Fibroblast of skin of back (primary cell): ENCODE measurements at regions not wholly inside any gene's neighbourhood (a gene's known extent, or its start where the extent isn't known, plus 50 kb on each side); places are given as distances from the start of the nearest gene placed in this dataset.
"Not testable (repeated sequence)": the region's sequence is repeated elsewhere in the genome, so short reads cannot be mapped to it uniquely, and the experiment has no call there.

Experiments used
- DNase-seq: peaks from one replicate; pipeline ENCODE4 v3.0.0-alpha.2; 2013

- DNase-seq, result peak; percentile 84
These were observed 389.2 kb downstream of the SRGAP2C start for GRCh38 chr1:121573881-121574504.

DNA sequence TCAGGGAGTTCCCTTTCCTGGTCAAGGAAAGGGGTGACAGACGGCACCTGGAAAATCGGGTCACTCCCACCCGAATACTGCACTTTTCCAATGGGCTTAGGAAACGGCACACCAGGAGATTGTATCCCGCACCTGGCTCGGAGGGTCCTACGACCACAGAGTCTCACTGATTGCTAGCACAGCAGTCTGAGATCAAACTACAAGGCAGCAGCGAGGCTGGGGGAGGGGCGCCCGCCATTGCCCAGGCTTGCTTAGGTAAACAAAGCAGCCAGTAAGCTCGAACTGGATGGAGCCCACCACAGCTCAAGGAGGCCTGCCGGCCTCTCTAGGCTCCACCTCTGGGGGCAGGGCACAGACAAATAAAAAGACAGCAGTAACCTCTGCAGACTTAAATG, 389.7 kb downstream of the SRGAP2C start:
- not testable (repeated sequence) for DNase-seq

DNA sequence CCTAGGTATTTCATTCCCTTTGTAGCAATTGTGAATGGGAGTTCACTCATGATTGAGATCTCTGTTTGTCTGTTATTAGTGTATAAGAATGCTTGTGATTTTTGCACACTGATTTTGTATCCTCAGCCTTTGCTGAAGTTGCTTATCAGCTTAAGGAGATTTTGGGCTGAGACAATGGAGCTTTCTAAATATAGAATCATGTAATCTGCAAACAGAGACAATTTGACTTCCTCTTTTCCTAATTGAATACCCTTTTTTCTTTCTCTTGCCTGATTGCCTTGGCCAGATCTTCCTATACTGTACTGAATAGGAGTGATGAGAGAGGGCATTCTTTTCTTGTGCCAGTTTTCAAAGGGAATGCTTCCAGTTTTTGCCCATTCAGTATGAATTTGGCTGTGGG, 398.1 kb downstream of the SRGAP2C start:
- not testable (repeated sequence) for DNase-seq

- peak; percentile 52 for DNase-seq
These were observed 401.8 kb downstream of the SRGAP2C start for GRCh38 chr1:121586369-121587229.

GRCh38 chr1:121587230-121587569, 402.4 kb downstream of the SRGAP2C start:
- DNase-seq, result no peak

DNA sequence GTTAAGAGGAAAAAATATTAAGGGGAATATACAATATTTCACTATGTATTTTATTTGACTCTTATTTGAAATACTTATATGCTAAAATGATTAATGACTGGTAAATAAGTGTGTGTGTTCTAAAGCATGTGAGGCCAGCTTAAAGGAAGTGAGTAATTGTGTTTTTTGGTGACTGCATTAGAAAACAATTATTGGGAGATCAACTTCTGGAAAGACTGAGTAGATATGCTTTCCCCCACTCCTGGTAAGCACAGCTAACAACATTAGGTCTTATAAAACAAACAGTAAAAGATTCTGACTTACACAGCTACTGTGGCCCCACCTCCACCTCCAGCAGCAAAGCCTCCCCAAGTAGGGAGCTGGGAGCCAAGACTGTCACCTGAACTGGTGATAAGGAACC, 403.0 kb downstream of the SRGAP2C start:
- peak; percentile 42 for DNase-seq

- no peak for DNase-seq
These were observed 409.3 kb downstream of the SRGAP2C start for GRCh38 chr1:121594096-121594495.

DNA sequence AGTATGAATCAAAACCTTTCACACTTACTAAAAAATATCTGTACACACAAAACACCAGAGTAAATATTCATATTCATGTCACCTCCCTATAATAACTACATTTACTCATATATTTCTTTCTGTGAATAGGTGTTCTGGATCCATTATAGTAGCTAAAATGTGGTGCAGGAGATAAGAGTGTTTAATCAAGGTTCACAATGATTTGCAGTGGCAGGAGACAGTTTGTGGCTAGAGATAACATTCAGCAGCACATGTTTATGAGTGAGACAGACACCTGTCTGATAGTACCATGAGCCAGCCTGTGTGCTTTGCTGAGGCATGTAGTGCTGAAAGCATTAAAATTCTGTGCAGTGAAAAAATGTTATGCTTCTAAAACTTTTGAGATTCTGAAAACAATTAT, 410.3 kb downstream of the SRGAP2C start:
- no peak for DNase-seq

DNA sequence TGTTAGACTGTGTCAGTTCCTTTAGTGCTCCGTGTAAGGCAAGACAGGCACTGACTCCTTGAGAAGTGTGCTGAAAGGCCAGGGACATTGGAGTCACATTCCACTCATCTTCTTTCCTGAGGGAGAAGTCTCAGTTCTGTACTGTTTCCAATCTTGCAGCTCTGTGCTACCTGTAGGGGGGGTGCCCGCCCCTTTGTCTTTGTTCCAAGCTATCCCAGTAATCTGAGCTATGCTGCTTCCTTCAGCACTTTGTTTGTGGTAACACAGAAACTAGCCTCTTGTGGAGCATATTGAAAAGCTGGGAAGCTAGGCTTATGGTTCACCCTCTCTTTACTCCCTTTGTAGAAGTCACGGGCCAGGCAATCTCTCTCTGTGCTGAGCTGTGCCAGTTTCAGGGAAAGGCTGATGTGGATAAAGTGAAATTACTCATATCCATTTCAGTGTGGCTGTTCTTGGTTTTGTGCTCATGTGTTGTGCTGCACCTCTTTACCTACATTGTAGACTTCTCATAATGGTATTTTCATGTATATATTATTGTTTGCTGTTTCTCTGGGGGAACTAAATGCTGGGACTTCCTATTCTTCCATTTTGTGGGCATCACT, 420.2 kb downstream of the SRGAP2C start:
- not testable (repeated sequence) for DNase-seq

- not testable (repeated sequence) for DNase-seq
These were observed 422.7 kb downstream of the SRGAP2C start for GRCh38 chr1:121607499-121607898.
